CD4-positive, alpha-beta T cell treated with Interleukin-4 for 4 hours (primary cell): ENCODE measurements at regions not wholly inside any gene's neighbourhood (a gene's known extent, or its start where the extent isn't known, plus 50 kb on each side); places are given as distances from the start of the nearest gene placed in this dataset.
A peak's percentile ranks its signal among the peaks of the same experiment; 100 is the strongest.
"Not testable (repeated sequence)": the region's sequence is repeated elsewhere in the genome, so short reads cannot be mapped to it uniquely, and the experiment has no call there.

Experiments used
- DNase-seq: peaks from one replicate; pipeline ENCODE4 v3.0.0-alpha.2; 2020

- no peak for DNase-seq
These were observed 107.9 kb downstream of the PMAIP1 start for GRCh38 chr18:60007661-60008060.

- no peak for DNase-seq
These were observed 103.9 kb downstream of the PMAIP1 start for GRCh38 chr18:60003610-60004185.

DNA sequence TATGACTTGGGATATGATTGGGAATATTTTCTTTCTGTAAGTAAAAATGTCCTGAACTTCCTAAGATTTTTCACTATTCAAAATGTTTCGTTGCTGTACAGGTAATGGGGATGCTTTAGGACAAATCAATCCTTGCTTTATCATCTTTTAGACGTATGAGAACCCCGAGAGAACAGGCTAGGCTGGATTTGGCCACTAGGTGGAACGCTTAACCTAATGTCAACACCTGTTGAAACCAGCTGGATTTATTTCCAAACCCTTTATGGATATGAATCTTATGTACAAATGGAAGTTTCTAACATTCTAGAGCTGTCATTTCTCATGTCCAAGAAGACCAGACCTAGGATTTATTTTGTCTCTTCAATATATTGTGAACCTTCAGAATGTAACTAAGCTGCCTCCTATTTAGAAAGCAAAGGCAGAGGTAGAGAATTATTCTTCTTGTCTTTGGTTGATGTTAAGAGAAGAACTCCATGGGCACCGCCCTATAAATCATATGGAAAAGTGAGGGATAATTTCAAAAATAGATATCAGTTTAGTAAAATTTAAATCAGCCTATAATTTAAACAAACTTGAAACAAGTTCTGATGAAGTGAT, 96.7 kb downstream of the PMAIP1 start:
- no peak for DNase-seq

DNA sequence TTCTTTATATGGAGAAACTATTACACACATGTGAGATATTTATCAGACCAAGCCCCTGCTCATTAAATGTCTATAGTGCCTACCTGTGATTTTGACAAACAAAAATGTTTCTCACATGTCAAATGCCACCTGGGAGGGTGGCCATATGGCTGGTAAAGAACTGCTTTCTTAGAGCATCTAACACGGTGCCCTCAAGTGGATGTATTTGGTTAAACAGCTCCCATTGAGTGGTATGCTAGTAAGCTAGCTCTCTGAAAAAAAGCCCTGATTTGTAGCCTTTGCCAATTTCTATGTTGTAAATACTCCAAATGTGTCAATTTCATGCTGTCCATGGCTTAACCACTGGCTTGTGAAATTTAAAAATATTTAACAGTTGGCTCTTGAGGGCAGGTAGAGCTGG, 94.6 kb downstream of the PMAIP1 start:
- DNase-seq = no peak

DNA sequence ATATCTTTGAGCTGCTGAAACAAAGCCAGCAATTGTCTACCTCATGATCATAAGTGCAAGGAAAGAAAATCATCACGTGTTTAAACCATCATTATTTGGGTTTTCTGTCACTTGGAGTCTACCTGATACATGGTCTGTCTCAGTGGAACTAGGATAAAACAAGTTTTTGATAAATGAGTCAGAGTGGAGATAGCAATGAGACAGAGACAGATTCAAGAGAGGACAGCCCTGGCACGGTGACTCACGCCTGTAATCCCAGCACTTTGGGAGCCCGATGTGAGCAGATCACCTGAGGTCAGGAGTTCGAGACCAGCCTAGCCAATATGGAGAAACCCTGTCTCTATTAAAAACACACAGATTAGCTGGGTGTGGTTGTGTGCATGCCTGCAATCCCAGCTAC, 93.8 kb downstream of the PMAIP1 start:
- DNase-seq = no peak

DNA sequence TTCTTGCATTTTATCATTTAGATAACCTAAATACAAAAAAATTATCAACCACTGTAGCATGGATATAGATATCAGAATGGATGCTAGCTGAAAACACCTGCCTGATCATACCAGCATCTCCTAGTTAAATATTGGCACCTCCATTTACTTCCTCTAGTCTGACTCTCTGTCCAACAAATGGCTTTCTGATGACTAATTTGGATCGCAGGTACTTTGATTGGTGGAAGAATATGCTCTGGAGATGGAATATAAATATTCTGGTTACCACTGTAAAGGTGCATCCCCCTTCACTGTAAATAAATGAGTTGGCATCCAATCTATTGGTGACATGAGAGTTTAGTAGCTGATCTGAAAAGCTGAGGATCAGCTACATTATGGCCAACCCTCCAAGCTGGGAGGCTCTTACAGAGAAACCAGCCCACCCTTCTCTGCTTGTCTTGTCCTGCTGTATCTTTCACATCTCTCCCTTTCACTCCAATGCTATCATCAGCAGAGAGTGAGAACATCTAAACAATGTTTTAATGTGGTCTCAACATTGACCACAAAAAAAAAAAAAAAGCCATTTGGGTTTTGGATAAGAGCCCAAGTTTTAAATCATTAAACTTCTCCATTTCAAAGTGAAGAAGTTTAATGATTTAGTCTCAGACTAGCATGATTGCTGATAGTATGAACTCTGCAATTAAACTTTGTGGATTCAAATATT, 90.5 kb downstream of the PMAIP1 start:
- DNase-seq = no peak

DNA sequence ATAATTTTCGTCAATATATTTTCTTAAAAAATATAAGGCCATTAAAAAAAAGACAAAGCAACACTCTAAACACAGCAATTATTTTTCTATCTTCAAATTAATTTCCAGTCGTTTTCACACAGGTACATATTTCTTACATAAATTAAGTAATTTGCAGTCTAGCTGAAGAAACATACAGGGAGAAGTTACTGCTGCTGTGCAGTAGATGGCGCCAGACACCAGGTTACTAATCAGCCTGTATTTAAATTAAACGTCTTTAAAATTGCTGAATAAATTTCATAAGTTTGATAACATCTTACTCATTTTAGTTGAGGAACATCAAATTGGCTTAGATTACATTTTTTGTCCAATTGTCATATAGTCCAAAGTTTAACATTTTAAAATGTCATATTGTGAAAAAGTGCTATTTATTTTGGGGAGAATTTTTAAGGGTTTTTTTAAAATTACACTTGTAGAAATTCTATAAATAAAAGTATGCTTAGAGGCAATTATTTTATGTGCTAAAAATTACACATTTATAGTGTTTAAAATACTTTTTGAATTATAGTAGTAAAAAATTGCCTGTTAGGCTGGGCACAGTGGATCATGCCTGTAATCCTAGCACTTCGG, 88.4 kb downstream of the PMAIP1 start:
- peak; percentile 55 for DNase-seq

DNA sequence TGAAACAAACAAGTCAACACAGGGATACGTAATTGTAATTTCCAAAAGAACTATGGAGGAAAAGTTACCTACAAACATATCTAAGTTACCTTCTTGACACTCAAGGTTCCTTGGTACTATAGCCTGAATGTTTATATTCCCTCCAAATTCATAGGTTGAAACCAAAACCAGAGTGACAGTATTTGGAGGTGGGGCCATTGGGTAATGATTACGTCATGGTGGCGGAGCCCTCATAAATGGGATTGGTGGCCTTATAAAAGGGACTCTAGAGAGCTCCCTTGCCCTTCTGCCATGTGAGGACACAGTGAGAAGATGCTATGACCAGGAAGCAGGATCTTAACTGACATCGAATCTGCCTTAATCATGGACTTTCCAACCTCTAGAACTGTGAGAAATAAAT, 87.3 kb downstream of the PMAIP1 start:
- DNase-seq = no peak

GRCh38 chr18:59986139-59986538, 86.3 kb downstream of the PMAIP1 start:
- DNase-seq = no peak

GRCh38 chr18:59985289-59985688, 85.5 kb downstream of the PMAIP1 start:
- no peak for DNase-seq

- DNase-seq = no peak
These were observed 83.7 kb downstream of the PMAIP1 start for GRCh38 chr18:59983506-59983905.

- no peak for DNase-seq
These were observed 80.4 kb downstream of the PMAIP1 start for GRCh38 chr18:59980188-59980637.

DNA sequence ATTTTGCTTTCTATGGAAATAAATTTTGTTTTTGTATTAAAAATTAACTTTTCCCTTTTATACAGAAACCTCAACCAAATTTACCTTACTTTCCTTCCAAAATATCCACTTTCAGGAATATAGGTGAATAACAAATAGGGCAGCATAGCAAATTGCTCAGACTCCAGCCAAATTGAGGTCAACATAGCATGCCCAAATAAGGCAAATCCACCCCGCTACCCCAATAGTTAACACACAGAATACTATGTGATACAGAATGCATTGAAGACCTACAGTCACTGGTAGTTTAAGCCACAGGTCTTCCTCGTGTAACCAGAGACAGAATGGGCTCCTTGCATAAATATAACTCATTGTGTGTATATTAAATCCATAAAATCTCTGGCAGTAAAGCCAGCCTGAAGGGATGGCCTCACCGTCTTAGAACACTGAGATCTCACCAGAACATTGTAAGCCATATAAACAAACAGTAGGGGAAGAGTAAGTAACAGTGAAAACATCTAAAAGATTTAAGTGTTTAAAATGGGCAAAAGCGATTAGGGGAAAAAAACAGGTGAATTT, 72.2 kb downstream of the PMAIP1 start:
- no peak for DNase-seq

- DNase-seq = not testable (repeated sequence)
These were observed 71.3 kb downstream of the PMAIP1 start for GRCh38 chr18:59971144-59971543.

- not testable (repeated sequence) for DNase-seq
These were observed 69.8 kb downstream of the PMAIP1 start for GRCh38 chr18:59969477-59970028.

DNA sequence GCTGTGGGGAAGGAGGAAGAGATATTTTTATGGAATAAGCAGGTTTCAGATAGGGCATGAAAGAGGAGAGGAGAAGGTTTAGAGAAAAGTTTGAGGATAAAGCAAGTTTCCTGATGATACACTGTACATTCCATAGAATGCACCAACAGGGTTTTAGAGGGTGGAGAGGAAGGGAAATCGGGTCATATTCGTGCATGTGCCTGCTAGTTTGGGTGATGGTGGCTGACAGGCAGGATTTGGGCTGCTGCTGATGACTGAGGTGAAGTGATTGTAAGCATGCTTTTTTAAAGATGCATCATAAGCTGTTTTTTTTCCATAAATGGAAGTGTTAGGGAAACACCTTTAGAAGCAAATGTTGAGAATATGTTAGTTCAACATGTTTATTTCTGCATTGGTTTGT, 68.8 kb downstream of the PMAIP1 start:
- DNase-seq = no peak

DNA sequence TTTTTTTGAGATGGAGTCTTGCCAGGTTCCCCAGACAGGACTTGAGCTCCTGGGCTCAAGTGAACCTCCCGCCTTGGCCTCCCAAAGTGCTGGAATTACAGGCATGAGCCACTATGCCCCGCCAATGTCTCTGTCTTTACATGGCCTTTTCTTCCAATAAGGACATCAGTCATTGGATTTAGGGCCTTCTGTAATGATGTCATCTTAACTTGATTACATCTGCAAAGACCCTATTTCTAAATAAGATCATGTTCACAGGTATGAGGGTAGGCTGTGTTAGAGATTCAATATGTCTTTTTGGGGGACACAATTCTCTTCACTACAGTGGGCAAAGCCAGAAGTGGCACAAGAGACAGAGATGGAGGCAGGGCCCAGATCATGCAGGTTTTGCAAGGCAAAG, 68.1 kb downstream of the PMAIP1 start:
- no peak for DNase-seq

DNA sequence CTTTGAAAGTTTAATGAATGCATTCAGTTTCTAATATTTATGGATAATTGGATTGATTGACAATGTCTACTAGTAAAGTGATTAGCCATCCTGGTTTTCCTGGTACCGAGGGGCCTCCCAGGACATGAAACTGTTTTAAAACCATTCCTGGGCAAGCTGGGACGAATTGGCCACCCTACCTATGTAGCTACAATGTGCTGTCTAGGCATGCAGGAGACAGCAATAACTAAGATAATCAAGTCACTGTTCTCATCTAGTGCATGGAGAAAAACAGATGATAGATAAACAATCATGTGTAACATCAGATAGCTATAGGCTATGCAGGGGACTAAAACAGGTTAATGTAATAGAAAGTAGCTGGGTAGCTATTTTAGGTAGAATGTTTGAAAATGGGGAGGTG, 67.1 kb downstream of the PMAIP1 start:
- DNase-seq = no peak

DNA sequence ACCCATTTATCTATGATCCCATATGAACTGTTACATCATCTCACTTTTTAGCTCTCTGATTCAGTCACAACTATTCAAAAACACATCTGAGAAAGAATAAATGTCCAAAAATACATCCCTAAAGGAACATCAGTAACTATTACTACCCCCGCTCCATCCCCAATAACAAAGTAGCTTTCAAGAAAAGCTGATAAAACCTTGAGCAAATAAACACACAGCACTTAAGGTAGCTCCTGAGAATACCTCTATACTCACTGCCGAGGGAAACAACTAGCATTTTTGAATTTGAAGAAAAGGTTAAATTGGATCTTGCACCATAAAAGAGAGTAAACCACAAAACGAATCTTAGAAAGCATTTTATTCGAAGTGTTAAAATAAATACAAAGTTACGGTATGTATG, 63.4 kb downstream of the PMAIP1 start:
- no peak for DNase-seq

DNA sequence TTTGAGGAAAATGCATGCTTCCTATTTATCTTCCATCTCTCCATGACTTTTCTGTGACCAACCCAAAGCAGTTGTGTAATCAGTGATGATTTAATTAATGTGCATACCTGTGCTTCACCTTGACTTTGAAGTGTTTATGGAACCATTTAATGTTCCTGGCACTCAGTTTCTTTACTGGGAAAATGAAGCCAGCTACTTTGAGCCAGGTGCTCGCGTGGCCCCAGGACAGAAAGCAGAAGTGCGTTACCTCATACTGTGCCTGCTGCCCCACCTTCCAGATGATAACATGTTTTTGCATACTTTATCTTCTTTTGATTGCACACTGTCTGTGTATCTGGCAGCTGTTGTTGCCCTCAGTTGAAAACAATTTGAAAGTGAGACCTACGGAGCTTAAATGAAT, 61.3 kb downstream of the PMAIP1 start:
- no peak for DNase-seq

DNA sequence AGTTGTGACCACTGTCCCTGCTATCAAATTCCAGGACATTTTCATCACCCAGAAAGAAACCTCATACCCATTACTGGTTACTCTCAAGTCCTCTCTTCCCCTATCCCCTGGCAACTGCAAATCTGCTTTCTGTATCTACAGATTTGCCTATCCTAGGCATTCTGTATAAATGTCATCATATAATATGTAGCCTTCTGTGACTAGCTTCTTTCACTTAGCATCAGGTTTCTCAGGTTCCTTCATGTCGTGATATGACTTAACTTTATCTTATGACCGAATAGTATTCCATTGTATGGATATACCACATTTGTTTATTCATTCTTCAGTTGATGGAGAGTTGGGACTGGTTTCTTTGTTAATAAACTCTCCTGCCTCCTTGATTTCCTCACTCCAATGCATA, 60.5 kb downstream of the PMAIP1 start:
- no peak for DNase-seq

DNA sequence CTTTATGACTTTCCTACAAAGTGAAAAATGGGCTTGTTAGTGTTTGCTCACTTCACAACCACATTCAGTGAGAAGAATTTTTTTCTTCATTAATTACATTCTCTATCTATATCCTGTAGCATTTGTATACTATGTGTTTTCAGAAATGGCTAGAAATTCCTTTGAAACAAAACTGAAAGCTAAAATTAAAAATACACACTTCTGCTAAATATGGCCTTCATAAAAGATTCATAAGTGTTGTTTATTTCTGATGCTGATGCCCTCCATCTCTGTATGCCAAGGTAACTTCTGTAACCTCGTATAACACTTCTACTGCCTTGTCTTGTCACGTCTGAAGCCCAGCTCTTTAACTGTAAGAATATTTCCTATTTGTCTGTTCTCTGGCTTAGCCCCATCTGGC, 59.8 kb downstream of the PMAIP1 start:
- no peak for DNase-seq

- no peak for DNase-seq
These were observed 59.3 kb downstream of the PMAIP1 start for GRCh38 chr18:59959073-59959472.

- DNase-seq = no peak
These were observed 58.2 kb downstream of the PMAIP1 start for GRCh38 chr18:59957957-59958356.
